ENCODE measurements at regions not wholly inside any gene's neighbourhood (a gene's known extent, or its start where the extent isn't known, plus 50 kb on each side); places are given as distances from the start of the nearest gene placed in this dataset.
A peak's percentile ranks its signal among the peaks of the same experiment; 100 is the strongest.
"Not testable (repeated sequence)": the region's sequence is repeated elsewhere in the genome, so short reads cannot be mapped to it uniquely, and the experiment has no call there.

- no peak for DNase-seq
Observed at GRCh38 chr4:114088481-114088880, 109.0 kb upstream of the ARSJ start.

- DNase-seq: no peak
Observed at GRCh38 chr4:114091546-114091945, 112.1 kb upstream of the ARSJ start.

DNA sequence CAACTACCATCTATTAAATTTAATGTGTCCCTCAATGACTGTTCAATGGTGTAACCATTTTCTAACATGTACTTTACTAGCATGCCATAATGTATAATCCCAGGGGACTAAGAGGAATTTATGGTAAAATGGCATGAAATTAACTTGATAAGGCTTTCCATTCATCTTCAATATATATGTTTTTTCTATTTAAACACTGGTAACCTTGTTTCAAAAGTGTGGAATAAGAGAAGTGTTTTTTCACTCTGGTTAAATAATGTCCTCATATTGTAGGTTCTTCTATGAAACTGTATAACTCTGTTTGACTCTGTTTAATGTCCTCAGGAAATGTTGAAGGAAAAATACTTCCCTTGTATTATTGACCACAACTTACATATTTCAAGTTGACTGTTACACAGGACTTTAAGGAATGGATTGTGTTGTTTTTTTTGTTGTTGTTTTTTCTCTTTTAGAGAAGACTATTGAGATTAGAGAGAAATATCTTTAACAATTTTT lies 113.8 kb upstream of the ARSJ start:
- no peak for DNase-seq

- no peak for DNase-seq
Observed at GRCh38 chr4:114100288-114101031, 121.0 kb upstream of the ARSJ start.

- DNase-seq: no peak
Observed at GRCh38 chr4:114103908-114104307, 124.5 kb upstream of the ARSJ start.

DNA sequence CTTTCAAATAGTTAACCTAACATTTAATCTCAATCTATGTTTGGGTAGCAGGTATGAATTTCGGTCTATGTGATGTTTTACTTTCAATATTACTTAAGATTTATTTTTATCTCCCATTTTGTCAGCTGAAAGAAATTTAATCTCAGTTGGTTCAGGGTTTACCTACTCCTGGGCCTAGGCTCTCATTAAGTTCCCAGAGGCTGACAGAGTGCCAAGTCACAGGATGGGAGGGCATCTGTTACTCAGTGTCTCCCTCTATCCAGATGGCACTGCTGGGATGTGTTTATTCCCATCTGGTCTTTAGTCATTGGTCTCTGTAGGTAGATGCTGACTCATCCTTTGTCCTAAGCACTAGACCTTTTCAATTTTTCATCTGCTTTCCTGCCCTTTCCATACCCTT lies 129.4 kb upstream of the ARSJ start:
- peak; percentile 94 for DNase-seq

- DNase-seq: no peak
Observed at GRCh38 chr4:114109776-114110175, 130.3 kb upstream of the ARSJ start.

GRCh38 chr4:114115526-114115925 lies 136.1 kb upstream of the ARSJ start:
- DNase-seq: no peak

GRCh38 chr4:114116861-114117260 lies 137.4 kb upstream of the ARSJ start:
- no peak for DNase-seq

- no peak for DNase-seq
Observed at GRCh38 chr4:114121221-114121620, 141.8 kb upstream of the ARSJ start.

GRCh38 chr4:114132199-114132598 lies 152.8 kb upstream of the ARSJ start:
- DNase-seq: no peak

DNA sequence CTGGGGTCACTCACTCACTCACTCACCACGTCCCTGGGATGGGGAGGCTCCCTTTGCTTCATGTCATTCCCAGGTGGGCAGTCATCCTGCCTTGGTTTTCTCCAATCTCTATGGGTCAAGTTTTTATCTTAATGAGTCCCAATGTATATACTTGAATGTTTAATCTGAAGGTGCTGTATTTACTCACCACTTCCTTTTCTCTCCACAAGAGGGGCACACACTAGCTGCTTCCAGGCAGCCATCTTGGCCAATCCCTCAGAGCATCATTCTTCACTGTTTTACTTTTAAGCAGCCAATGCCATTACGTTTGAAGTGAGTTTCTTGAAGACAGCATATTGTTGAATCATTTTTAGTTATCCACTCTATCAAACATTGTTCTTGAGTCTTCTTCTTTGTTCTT lies 153.4 kb upstream of the ARSJ start:
- no peak for DNase-seq

DNA sequence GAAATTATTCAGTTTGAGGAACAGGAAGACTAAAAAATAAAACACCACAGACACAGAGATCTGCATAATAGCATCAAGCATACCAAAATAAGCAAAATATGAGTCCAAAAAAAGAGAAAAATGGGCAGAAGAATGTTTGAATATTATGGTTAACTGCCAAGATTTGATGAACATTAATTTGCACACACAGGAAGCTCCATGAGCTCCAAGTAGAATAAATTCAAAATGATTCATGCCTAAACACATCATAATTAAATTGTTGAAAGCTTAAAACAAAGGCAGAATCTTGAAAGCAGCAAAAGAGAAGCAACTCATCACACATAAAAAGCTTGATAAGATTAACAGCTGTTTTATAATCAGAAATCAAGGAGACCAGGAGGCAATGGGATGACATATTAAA lies 156.6 kb upstream of the ARSJ start:
- DNase-seq: no peak

DNA sequence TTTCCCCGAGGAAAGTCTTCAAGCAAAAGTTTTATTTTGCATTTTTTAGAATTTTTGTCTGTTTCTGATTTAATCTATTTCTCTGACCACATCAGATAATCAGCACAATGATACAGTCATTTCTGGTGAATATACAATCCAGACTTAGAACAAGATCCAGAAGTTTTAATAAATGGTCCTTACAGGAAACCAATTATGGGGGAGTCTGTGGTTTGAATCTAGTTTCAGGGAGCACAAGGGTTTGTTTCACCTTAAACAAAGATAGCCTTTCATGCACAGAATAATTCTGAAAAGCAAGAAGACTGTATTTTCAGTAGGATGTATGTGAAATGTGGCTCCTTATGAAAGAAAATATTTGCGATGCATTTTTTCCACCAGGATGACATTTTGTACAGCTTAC lies 158.5 kb upstream of the ARSJ start:
- no peak for DNase-seq

GRCh38 chr4:114146947-114147618 lies 167.6 kb upstream of the ARSJ start:
- no peak for DNase-seq

GRCh38 chr4:114147619-114148208 lies 168.3 kb upstream of the ARSJ start:
- DNase-seq: not testable (repeated sequence)

DNA sequence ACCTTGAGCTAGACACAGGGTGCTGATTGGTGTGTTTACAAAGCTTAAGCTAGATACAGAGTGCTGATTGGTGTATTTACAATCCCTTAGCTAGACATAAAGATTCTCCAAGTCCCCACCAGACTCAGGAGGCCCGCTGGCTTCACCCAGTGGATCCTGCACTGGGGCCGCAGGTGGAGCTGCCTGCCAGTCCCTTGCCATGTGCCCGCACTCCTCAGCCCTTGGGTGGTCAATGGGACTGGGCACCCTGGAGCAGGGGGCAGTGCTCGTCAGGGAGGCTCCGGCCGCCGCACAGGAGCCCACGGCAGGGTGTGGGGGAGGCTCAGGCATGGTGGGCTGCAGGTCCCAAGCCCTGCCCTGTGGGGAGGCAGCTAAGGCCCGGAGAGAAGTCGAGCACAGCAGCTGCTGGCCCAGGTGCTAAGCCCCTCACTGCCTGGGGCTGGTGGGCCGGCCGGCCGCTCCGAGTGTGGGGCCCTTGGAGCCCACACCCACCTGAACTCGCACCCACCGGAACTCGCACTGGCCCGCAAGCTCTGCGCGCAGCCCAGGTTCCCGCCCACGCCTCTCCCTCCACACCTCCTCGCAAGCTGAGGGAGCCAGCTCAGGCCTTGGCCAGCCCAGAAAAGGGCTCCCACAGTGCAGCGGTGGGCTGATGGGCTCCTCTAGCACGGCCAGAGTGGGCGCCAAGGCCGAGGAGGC lies 169.1 kb upstream of the ARSJ start:
- not testable (repeated sequence) for DNase-seq

GRCh38 chr4:114156371-114156770 lies 176.9 kb upstream of the ARSJ start:
- DNase-seq: no peak

DNA sequence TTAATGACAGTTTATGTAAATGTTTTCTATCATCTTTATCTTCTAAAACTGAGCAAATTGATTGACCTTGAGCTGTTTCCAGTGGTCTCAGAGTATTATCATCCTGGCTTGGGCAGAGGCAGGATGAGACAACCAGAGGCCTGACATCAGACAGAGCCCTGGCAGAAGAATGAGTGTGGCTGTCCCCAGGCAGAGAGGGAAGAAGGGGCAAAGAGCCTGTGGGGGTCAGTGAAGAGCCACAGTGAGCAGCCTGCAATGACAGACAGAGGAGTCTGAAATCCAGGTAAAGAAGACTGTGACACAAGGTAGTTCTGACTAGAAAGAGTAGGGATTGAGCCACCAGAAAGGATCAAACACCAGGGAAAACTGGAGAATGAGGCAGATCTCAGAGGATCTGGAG lies 182.4 kb upstream of the ARSJ start:
- no peak for DNase-seq

DNA sequence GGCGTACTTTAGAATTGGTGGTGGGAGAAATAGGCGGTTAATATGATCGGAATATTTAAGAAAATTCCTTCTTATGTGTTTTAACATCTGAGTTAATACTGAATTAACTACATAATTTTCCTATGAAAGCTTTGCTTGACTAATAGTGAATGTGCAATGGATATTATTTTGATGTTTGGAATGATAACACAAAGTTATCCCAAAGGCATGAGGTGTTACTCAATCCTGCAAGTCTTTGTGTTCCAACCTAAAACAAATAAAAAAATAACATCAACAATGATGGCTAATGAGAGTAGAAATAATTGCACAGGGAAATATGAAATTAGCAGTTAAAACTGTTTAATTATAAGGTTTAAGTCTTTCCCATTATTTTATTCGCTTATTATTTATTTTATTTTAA lies 183.6 kb upstream of the ARSJ start:
- no peak for DNase-seq

GRCh38 chr4:114173968-114174367 lies 194.5 kb upstream of the ARSJ start:
- DNase-seq: no peak

- DNase-seq: no peak
Observed at GRCh38 chr4:114177628-114178027, 198.2 kb upstream of the ARSJ start.

DNA sequence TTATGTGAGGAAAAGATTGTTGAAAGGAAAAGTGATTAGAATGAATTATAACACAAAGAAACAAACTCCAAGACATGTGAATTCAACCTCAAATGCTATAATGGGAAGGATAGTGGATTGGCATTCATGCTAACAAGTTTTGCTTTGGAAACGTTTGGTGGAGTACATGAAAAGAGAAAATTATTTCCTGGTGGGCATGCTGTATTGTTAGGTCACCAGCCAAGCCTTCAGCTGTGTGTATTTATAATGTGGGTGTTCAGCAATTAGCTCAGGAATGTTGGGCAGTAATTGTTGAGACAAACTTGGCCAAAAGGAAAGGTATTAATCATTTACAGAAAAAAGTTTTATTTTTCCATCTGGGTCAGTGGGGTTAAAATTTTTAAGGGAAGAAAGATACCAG lies 198.9 kb upstream of the ARSJ start:
- no peak for DNase-seq

DNA sequence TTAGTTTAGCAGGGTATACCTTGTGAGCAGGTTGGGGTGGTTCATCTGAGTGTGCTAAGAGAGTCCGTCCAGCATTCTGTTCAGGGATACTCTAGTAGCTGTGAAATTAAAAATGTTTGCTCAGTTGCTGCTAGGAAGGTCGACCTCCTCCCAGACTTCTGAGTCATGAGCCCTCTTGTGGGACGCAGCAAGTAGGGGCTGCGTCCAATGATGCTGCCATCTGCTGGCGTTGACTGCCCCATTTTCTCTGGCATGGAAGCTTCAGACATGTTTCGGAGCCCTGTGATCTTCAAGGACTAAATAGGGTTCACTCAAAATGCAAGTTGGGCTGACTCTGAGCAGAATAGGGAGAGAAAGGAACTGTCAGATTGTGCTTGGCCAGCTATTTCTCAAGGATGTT lies 201.0 kb upstream of the ARSJ start:
- DNase-seq: peak; percentile 6

Measured in NCI-H1694 treated with DMSO at 0.1 percent for 48 hours (cell line).